ENCODE measurements at regions not wholly inside any gene's neighbourhood (a gene's known extent, or its start where the extent isn't known, plus 50 kb on each side); places are given as distances from the start of the nearest gene placed in this dataset.

DNA sequence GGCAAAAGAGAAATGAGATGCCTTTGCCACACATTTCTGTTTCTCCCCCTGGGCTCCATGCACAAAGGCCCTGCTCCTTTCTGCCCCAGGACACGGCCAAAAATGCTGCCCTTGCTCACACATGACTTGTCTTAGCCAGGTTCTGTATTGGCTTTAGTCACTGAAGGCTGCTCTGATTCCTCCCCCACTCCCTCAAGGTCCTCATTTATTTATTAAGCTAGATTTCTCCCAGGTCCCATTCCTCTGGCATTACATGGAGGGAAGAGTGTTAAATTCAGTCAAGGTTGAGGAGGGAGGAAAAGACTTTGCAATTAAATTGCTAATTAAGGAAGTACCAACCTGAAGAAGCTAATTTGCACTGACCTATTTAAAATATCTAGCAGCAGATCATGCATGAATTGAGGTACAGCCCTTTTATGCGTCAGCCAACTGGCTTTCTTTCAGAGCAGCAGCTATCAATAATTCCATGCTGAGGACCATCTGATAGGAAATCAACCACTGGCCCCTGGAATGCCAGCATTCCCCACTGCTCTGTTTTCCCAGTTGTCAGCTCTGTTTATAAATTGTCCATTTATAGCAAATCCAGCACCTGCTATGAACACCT lies 81.2 kb upstream of the MAP3K1 start:
- Histone ChIP-seq H3K27ac (ENCODE audit: insufficient read length, low read depth, low read length) (no peak overlapping the region), H3K56ac (ENCODE audit: insufficient read length, low read depth, low read length) (no peak overlapping the region), H3K27me3 (ENCODE audit: insufficient read depth, low read length) (no peaks in the 10 kb centered on the region), H3K9ac (ENCODE audit: extremely low read depth, insufficient read length, low read length) (no peak overlapping the region), H2BK15ac (ENCODE audit: low read depth, low read length) (no peak overlapping the region), H4K8ac (replicated peaks; ENCODE audit: insufficient read length, low read depth, low read length) (no peak overlapping the region), H2AFZ (ENCODE audit: low read length) (no peak overlapping the region), H3K4me1 (ENCODE audit: insufficient read depth, low read length) (peaks cover 11% of the 10 kb centered on the region; the same call in 1 of the 2 replicates), H3K79me2 (ENCODE audit: insufficient read depth, low read length) (no peaks in the 10 kb centered on the region), H2BK20ac (ENCODE audit: low read depth, low read length, poor library complexity, severe bottlenecking) (no peak overlapping the region), H3K4me2 (ENCODE audit: insufficient read depth, insufficient read length, low read length) (no peak overlapping the region), H3K23ac (ENCODE audit: insufficient read length, low read depth, low read length) (no peak overlapping the region), H4K20me1 (ENCODE audit: control insufficient read depth, insufficient read depth, insufficient read length) (no peaks in the 10 kb centered on the region), H3K9me3 (ENCODE audit: control insufficient read depth, low read depth, low read length) (no peaks in the 10 kb centered on the region), H4K91ac (ENCODE audit: insufficient read length, low read depth, low read length) (no peak overlapping the region), H2BK12ac (ENCODE audit: insufficient read length, low read depth, low read length) (no peak overlapping the region), H3K4ac (ENCODE audit: low read depth, low read length) (no peak overlapping the region), H2BK5ac (ENCODE audit: insufficient read length, low read length) (no peak overlapping the region), H3K18ac (ENCODE audit: insufficient read length, low read depth, low read length) (no peak overlapping the region), H3K79me1 (ENCODE audit: insufficient read depth, low read depth, low read length, poor library complexity, severe bottlenecking) (no peaks in the 10 kb centered on the region), H3K14ac (ENCODE audit: insufficient read depth, low read length) (no peak overlapping the region), H3K23me2 (ENCODE audit: insufficient read length, low read depth, low read length, poor library complexity, severe bottlenecking) (no peaks in the 10 kb centered on the region), H2AK5ac (ENCODE audit: insufficient read length, low read length) (no peak overlapping the region), H2BK120ac (ENCODE audit: low read depth, low read length, poor library complexity, severe bottlenecking) (no peak overlapping the region), H4K5ac (ENCODE audit: insufficient read length, low read depth, low read length) (no peak overlapping the region), H3T11ph (ENCODE audit: low read length) (no peak overlapping the region)
- Mint-ChIP-seq H3K36me3 (ENCODE audit: insufficient read depth in 1 of 3, low read depth in 3 of 3) (no peaks in the 10 kb centered on the region), H3K9me3 (peaks cover 0 to 2% of the 10 kb centered on the region in 2 experiments; a peak in 1 of 5 replicates), H3K27me3 (ENCODE audit: low read depth) (no peaks in the 10 kb centered on the region), H3K4me1 (peaks cover 27 to 38% of the 10 kb centered on the region in 2 experiments), H3K4me3 (no peak overlapping the region), H3K27ac (no peak overlapping the region; a peak in 1 of 7 replicates)
- TF ChIP-seq, protein P1, sequence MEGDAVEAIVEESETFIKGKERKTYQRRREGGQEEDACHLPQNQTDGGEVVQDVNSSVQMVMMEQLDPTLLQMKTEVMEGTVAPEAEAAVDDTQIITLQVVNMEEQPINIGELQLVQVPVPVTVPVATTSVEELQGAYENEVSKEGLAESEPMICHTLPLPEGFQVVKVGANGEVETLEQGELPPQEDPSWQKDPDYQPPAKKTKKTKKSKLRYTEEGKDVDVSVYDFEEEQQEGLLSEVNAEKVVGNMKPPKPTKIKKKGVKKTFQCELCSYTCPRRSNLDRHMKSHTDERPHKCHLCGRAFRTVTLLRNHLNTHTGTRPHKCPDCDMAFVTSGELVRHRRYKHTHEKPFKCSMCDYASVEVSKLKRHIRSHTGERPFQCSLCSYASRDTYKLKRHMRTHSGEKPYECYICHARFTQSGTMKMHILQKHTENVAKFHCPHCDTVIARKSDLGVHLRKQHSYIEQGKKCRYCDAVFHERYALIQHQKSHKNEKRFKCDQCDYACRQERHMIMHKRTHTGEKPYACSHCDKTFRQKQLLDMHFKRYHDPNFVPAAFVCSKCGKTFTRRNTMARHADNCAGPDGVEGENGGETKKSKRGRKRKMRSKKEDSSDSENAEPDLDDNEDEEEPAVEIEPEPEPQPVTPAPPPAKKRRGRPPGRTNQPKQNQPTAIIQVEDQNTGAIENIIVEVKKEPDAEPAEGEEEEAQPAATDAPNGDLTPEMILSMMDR (conservative IDR thresholded peaks at IDR 0.05): no peak
- no peak for DNase-seq
- WGBS (ENCODE audit: extremely low coverage, insufficient read length, low lambda C conversion rate): no CpG with 5 or more reads among the region's 2 CpGs

Data from H9 (cell line).